ENCODE measurements at regions not wholly inside any gene's neighbourhood (a gene's known extent, or its start where the extent isn't known, plus 50 kb on each side); places are given as distances from the start of the nearest gene placed in this dataset.

DNA sequence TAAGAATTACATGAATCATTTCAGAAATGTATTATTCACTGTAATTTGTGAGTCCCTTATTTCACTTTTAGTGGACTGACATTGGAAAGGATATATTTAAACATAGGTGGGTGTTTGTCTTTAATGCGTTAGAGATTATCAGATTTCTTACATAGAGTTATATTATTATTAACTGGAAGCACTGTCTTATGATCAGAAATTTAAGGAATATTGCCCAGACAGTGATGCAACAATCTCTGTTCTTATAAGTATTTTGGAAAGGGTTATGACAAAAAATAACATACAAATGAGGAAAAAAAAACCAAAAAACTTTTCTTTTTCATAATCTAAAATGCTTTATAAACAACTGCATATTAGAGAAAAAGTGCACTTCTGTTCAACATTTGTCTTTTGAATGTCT, 836.6 kb downstream of the SLC6A15 start:
- Mint-ChIP-seq H3K27ac (no peak overlapping the region), H3K27me3 (no peaks in the 10 kb centered on the region), H3K9me3 (peaks cover 5% of the 10 kb centered on the region), H3K4me3 (no peak overlapping the region), H3K4me1 (no peaks in the 10 kb centered on the region), H3K36me3 (ENCODE audit: low read depth) (no peaks in the 10 kb centered on the region)
- ChIA-PET POLR2A (no interaction called here), CTCF (no interaction called here)
- no peak for DNase-seq
- no peak for ATAC-seq (ENCODE audit: low read depth)
- intact Hi-C loops (cut with micrococcal nuclease), result no loop called here
- TF ChIP-seq, protein P1, sequence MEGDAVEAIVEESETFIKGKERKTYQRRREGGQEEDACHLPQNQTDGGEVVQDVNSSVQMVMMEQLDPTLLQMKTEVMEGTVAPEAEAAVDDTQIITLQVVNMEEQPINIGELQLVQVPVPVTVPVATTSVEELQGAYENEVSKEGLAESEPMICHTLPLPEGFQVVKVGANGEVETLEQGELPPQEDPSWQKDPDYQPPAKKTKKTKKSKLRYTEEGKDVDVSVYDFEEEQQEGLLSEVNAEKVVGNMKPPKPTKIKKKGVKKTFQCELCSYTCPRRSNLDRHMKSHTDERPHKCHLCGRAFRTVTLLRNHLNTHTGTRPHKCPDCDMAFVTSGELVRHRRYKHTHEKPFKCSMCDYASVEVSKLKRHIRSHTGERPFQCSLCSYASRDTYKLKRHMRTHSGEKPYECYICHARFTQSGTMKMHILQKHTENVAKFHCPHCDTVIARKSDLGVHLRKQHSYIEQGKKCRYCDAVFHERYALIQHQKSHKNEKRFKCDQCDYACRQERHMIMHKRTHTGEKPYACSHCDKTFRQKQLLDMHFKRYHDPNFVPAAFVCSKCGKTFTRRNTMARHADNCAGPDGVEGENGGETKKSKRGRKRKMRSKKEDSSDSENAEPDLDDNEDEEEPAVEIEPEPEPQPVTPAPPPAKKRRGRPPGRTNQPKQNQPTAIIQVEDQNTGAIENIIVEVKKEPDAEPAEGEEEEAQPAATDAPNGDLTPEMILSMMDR (IDR thresholded peaks at IDR 0.05), result no peak

DNA sequence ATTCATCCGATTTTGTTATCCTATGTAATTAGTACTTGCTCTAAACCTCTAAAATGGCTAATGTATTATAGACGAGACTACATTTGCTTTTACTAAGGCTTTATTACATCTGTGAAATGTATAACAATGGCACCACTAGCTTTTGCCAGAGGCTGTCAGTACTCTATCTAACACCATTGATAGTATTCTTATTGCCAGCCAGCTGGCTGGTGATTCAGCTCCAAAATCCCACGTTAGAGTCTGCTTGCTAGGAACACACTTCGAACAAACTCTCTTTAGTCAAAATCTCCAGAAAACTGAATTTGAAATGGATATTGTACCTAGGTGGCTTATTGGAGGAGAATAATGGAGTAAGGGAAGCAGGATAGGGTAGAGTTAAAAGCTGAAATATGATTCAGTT, 839.2 kb downstream of the SLC6A15 start:
- intact Hi-C loops (cut with micrococcal nuclease), result no loop called here
- no peaks in the 10 kb centered on the region for H3K27me3 Mint-ChIP-seq
- H3K4me1 Mint-ChIP-seq, result no peaks in the 10 kb centered on the region
- peaks cover 9% of the 10 kb centered on the region for H3K9me3 Mint-ChIP-seq
- H3K4me3 Mint-ChIP-seq, result no peak overlapping the region
- POLR2A ChIA-PET, result no interaction called here
- DNase-seq (no peak), ATAC-seq (ENCODE audit: low read depth) (no peak)
- CTCF ChIA-PET, result no interaction called here
- TF ChIP-seq, protein P1 (IDR thresholded peaks at IDR 0.05), result no peak
- no peaks in the 10 kb centered on the region for H3K36me3 Mint-ChIP-seq (ENCODE audit: low read depth)
- no peak overlapping the region for H3K27ac Mint-ChIP-seq

DNA sequence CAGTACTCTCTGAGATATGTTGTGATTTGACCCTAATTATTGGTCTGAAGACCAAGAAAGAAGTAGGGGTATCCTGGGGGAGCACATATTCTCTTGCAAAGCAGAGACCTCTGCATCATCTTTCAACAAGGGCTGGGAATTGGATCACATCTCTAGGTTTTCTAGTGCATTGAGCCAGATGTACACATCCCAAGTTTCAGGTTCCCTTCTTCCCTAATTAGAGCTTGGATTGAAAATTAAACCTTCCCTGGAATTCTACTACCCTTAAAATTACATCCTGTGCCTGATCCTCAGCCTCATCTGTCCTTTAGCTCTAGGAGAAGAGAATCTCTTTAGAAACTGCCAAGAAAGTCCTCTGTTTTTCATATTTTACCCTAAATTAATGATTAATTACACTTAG, 839.6 kb downstream of the SLC6A15 start:
- ChIA-PET POLR2A (no interaction called here), CTCF (no interaction called here)
- Mint-ChIP-seq H3K36me3 (ENCODE audit: low read depth) (no peaks in the 10 kb centered on the region), H3K4me1 (no peaks in the 10 kb centered on the region), H3K27me3 (no peaks in the 10 kb centered on the region), H3K9me3 (peaks cover 9% of the 10 kb centered on the region), H3K27ac (no peak overlapping the region), H3K4me3 (no peak overlapping the region)
- ATAC-seq (ENCODE audit: low read depth) (no peak), DNase-seq (no peak)
- TF ChIP-seq, protein P1 (IDR thresholded peaks at IDR 0.05), result no peak
- intact Hi-C loops (cut with micrococcal nuclease), result no loop called here

DNA sequence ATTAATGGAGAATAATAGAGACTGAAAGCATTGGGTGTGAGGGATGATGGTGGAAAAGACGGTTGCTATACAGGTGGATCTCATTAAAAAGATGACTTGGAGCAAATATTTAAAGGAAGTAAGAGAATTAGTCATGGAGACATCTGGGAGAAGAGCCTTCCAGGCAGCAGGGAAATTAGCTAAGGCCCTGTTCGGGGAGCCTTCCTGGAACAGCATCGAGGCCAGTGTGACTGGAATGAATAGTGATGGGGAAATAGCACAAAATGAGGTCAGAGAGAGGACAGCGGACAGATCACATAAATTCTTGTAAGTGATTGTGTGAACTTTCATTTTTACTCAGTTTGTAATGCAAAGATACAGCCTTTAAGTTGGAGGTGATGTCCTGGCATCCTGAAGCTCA, 842.3 kb downstream of the SLC6A15 start:
- TF ChIP-seq, protein P1 (IDR thresholded peaks at IDR 0.05), result no peak
- no peak for DNase-seq
- Mint-ChIP-seq H3K36me3 (ENCODE audit: low read depth) (no peaks in the 10 kb centered on the region), H3K9me3 (peaks cover 13% of the 10 kb centered on the region), H3K4me3 (no peak overlapping the region), H3K27ac (no peak overlapping the region), H3K4me1 (no peaks in the 10 kb centered on the region), H3K27me3 (no peaks in the 10 kb centered on the region)
- ATAC-seq (ENCODE audit: low read depth), result no peak
- ChIA-PET POLR2A (no interaction called here), CTCF (no interaction called here)
- intact Hi-C loops (cut with micrococcal nuclease), result no loop called here

DNA sequence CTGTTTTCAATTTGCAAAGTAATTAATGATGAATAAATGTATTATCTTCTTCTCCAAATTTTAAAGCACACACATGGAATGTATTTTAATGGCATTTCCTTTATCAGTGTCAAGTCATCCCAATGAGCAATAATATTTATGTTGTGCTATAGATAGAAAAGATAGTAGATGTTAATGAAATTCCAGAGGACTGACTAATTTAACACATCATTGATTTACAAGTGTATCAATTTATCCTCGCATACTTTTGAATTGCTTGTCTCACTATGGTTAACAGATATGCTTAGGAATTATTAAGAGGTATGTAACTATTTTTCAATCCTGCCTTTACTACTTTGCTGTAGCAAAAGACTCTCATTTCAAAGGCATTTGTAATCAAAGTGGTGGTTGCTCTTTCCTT, 842.9 kb downstream of the SLC6A15 start:
- POLR2A ChIA-PET, result no interaction called here
- Mint-ChIP-seq H3K27me3 (no peaks in the 10 kb centered on the region), H3K4me3 (no peak overlapping the region), H3K9me3 (peaks cover 13% of the 10 kb centered on the region), H3K4me1 (no peaks in the 10 kb centered on the region), H3K36me3 (ENCODE audit: low read depth) (no peaks in the 10 kb centered on the region), H3K27ac (no peak overlapping the region)
- TF ChIP-seq, protein P1 (IDR thresholded peaks at IDR 0.05), result no peak
- CTCF ChIA-PET, result no interaction called here
- ATAC-seq (ENCODE audit: low read depth), result no peak
- intact Hi-C loops (cut with micrococcal nuclease), result no loop called here
- no peak for DNase-seq

All from activated B cell treated with CpG ODN at 0.5 μM for 24 hours (primary cell).